C4-2B (cell line): ENCODE measurements at regions not wholly inside any gene's neighbourhood (a gene's known extent, or its start where the extent isn't known, plus 50 kb on each side); places are given as distances from the start of the nearest gene placed in this dataset.
"Not testable (repeated sequence)": the region's sequence is repeated elsewhere in the genome, so short reads cannot be mapped to it uniquely, and the experiment has no call there.

Experiments
- CTCF ChIP-seq: fragments of 450-650 bp; conservative IDR thresholded peaks from 2 replicates; pipeline ENCODE4 v1.5.1; 2017; ENCODE audit warnings: mild to moderate bottlenecking
- ZFX ChIP-seq: fragments of 450-650 bp; IDR thresholded peaks from 2 replicates; pipeline ENCODE4 v1.6.1; 2017

- not testable (repeated sequence) for TF ChIP-seq CTCF, ZFX
These were observed 599.2 kb downstream of the REEP3 start for GRCh38 chr10:64120301-64120980.
